ENCODE measurements at regions not wholly inside any gene's neighbourhood (a gene's known extent, or its start where the extent isn't known, plus 50 kb on each side); places are given as distances from the start of the nearest gene placed in this dataset.

GRCh38 chr4:146585761-146586333, 52.8 kb upstream of the POU4F2 start:
- TF ChIP-seq NR2C2 (CRISPR knock-in tag; IDR thresholded peaks at IDR 0.05; ENCODE audit: borderline replicate concordance) (no peak), POLR2A (IDR thresholded peaks at IDR 0.05; ENCODE audit: insufficient read depth in 1 of 2, low read depth in 2 of 2, low read length in 2 of 2) (no peak), ZNF121 (CRISPR knock-in tag; IDR thresholded peaks at IDR 0.05) (no peak), ADNP (CRISPR knock-in tag; IDR thresholded peaks at IDR 0.05) (no peak), CTCF (CRISPR knock-in tag; IDR thresholded peaks at IDR 0.05) (no peak), ZFP36L1 (CRISPR knock-in tag; IDR thresholded peaks at IDR 0.05) (no peak), YY1 (IDR thresholded peaks at IDR 0.05; ENCODE audit: insufficient read depth, insufficient replicate concordance, low read depth, low read length) (no peak), CHD4 (IDR thresholded peaks at IDR 0.05; ENCODE audit: borderline replicate concordance, low read length) (no peak), ZNF260 (CRISPR knock-in tag; IDR thresholded peaks at IDR 0.05; ENCODE audit: borderline replicate concordance, low read depth) (no peak), POLR2AphosphoS2 (IDR thresholded peaks at IDR 0.05; ENCODE audit: low read depth, low read length) (no peak), AHR (CRISPR knock-in tag; IDR thresholded peaks at IDR 0.05) (no peak), STAG1 (CRISPR knock-in tag; IDR thresholded peaks at IDR 0.05) (no peak)

Data from HepG2 (cell line).